HG03439 (cell line): ENCODE measurements at regions not wholly inside any gene's neighbourhood (a gene's known extent, or its start where the extent isn't known, plus 50 kb on each side); places are given as distances from the start of the nearest gene placed in this dataset.

Experiments used
- ATAC-seq: cut with Tn5 transposase; IDR thresholded peaks from one replicate; pipeline ENCODE4 v1.9.1; 2021; ENCODE audit warnings: mild to moderate bottlenecking, moderate library complexity; ENCODE audit not compliant: unreplicated experiment

DNA sequence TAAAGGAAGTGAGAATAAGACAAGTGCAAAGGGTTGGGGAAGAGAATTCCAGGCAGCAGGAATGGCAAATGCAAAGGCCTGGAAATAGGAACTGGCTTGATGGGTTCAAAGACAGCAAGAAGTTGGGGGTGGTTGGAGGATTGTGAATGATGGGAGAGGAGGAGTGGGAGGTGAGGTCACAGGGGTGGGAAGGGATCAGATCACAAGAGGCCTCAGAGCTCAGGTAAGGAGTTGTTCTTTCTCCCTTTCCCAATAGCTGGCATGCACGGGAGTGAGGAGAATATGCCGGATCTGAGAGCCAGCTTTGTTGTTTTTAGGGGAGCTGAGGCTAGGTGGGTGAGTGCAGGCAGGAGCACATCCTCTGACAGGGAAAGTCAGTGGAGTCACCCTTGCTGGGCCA is 94.0 kb upstream of the RAB3GAP2 start:
- ATAC-seq: no peak

DNA sequence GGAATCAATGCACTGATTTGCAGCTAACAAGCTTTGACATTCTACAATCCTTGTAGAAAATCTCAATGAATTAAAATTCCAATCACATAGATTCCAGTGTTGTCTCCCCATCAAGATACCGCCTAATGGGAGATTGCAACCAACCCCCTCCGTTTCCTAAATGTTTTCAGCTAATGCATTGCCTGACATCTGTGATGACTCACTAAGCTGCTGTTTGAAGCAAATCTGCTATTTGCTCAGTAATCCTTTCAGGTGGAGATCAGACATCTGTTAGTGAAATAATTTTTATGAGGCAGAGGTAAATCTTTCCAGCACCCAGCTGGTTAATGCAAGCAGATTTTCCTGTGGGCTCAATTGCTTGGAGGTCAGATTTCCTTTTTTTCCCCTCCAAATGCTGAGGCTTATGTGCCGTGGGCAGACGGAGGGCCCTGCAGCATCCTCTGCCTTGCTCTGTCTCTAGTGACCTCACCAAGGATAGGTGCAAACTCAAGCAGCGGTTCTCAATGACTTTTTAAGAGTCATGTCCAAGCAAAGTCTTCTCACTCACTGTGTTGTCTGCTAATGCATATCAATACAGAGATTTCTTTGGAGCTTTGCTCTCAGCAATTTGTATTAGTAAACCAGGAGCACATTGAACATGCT is 91.1 kb upstream of the RAB3GAP2 start:
- ATAC-seq: no peak

DNA sequence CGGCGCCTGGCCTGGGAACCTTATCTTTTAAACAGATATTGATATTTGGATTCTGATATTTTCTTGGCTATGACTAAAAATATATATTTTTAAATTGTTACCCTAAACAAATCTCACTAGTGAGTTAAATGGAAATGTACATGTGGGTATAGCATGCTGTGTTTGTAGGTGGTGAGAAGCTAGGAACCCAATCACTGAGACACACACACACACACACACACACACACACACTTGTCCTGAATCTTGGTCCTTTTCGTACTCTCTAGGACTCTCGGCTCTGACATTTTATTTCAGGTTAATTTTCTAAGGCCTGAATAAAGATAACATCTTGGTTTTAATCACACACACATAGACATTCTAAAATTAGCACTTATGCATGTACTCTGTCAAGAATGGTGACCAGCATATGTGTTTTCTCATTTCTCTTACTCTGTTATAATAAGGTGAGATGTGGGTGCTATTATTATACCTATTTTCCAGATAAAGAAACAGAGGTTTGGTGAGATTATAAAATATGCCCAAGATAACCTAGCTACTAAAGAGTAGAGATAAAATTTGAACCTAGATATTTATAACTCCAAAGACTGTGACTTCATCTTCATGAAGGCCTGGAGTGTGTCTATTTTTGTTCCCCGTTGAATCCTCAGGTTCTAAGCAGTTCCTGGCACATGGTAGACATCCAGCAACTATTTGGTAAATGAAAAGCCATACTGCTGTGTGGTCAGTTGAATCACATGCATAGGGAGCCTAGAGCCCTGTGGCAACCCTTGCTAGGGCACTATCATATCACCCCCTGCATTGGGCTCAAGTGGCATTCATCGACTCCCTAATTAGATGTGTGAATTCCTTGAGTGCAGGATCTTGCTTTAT is 85.0 kb upstream of the RAB3GAP2 start:
- ATAC-seq: no peak

DNA sequence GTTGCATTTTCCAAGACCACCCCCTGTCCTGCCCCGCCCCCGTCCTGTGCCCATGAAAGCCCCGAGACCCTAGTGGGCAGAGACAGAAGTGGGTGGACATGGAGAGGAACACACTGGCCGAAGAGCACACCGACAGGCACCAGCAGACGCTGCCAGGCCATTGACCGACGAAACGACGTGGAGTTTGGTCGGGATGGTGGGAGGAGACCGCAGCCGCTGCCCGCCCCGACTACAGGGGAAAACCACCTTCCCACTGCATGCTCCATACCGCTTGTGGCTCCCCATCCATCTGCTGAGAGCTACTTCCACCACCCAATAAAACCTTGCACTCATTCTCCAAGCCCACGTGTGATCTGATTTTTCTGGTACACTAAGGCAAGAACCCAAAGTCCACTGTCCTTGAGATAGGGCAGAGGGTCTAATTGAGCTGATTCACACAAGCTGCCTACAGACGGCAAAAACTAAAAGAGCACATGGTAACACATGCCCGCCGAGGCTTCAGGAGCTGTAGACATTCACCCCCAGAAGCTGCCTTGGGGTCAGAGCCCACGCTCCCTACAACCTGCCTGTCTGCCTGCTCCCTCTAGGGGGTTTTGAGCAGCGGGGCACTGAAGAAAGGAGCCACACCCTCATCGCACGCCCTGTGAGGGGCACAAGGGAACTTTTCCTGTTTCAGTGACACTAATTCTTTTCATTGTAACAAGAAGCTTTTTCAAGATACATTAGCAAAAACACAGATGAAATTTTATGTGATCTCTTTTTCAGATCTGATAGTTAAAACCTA is 81.2 kb upstream of the RAB3GAP2 start:
- no peak for ATAC-seq

DNA sequence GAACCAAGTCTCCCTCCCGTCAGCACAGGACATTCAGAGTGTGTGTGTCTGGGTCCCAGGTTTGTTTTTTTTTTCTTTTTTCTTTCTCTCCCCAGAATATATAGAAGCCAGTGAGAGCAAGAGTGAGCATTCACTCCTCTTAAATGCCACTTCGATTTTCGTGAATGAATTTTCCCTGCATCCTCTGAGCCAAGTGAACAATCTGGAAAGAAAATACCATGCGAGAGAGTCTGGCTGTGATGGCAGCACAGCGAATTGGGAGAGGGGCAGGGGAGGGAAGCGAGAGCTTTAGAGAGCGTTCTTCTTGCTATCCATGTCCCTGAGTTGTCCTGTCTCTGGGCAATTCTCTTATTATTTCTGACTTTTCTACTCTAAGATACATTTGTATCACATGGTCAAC is 76.0 kb upstream of the RAB3GAP2 start:
- no peak for ATAC-seq

DNA sequence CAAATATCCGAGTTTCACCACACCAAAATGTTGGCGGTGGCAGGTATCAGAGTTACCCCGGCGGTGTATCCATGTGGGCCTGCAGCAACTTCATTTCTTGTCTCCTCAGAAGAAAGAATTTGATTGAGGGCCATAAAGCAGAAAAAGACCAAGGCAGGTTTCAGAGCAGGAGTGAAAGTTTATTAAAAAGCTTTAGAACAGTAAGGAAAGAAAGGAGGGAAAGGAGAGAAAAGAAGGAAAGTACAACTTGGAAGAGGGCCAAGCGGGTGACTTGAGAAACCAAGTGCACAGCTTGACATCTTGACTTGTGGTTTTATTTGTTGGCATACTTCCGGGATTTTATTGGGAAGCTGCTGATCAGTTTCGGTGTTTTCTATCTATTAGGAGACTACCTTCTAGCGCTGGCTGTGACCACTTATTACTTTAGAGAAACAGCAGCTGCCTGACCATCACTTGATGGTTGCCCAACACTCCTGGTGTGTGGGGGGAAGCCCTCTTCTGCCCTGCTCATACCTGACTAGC is 75.5 kb upstream of the RAB3GAP2 start:
- ATAC-seq: no peak

DNA sequence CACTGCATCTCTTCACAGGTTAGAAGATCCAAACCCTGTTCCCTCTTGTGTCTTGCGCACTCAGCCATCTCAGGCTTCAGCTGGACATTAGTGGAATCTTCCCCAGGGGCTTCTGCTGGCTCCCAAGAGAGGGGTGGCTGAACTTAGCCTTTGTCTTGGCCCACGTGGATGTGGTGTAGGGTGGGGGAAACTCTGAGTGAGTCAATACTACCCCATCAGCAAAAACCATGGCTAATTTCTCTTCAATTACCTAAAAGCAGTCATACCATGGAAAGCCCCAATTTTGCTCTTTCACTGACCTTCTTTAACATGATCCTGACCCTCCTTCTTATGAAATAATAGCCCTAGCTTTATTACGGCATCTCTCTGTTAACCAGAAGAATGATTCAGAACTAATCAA is 72.5 kb upstream of the RAB3GAP2 start:
- ATAC-seq: peak; percentile 53

DNA sequence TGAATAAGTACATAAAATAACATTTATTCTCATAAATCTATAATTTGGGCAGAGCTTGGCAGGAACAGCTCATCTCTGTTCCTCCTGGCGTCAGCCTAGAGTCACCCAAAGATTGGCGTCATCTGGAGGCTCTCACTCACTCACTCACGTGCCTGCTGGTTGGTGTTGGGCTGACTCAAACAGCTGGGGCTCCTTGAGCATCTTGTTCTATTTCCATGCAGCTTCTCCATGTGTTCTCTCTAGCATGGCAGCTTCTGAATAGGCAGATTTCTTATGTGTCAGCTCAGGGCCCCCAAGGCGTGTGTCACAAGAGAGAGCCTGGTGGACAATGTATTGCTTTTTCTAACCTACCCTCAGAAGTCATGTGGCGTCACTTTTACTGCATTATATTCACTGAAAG is 70.6 kb upstream of the RAB3GAP2 start:
- ATAC-seq: no peak

DNA sequence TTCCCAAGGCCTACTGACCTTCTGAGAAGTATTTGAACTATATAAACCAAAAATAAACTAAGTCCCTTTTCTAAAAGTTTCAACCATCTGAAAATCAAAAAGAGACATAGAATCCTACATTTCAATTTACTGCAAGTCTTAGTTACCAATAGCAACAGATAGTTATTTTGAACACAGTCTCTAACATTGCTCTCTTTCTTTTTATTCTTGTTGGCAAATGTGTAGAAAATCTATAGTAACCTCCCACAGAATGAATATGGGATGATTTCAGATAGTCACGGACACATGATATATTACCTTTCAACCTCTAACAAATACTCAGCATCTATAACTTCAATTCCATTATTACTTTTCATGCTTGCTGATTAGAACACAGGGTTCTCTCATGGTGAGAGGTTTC is 68.9 kb upstream of the RAB3GAP2 start:
- ATAC-seq: no peak

DNA sequence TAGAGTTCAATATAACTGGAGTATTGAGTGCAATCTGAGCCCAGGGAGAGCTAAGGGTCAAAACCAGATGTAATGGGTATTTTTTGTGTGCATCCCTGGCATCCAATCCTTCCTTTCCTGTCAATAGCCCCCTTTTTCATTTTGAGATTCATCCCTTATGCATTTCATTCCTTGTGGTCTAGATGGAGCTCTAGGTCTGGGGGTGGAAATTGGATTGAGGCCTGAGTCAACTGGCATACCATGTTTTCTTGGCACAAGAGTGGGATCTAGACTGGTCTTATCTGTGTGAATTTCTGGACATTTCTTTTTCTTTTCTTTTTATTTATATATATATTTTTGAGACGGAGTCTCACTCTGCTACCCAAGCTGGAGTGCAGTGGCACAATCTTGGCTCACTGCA is 67.3 kb upstream of the RAB3GAP2 start:
- no peak for ATAC-seq

DNA sequence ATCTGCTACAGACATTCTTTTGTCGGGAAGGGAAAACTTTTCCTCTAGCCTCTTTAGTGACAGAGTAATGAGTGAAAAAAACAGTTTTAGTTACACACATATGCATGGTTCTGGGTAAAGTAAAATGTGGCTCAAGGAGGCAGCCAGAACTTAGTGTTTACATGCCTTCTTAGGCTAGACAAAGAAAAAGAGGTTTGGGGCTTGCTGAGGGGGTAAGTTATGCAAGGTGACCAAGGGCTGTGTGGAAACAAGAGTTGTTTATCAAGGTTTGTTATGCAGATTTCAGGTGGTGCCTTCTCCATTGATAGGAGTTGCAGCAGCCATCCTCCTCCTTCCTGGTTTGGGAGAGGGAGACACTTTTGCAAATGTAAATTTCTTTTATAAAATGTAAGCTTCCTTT is 66.5 kb upstream of the RAB3GAP2 start:
- ATAC-seq: no peak

DNA sequence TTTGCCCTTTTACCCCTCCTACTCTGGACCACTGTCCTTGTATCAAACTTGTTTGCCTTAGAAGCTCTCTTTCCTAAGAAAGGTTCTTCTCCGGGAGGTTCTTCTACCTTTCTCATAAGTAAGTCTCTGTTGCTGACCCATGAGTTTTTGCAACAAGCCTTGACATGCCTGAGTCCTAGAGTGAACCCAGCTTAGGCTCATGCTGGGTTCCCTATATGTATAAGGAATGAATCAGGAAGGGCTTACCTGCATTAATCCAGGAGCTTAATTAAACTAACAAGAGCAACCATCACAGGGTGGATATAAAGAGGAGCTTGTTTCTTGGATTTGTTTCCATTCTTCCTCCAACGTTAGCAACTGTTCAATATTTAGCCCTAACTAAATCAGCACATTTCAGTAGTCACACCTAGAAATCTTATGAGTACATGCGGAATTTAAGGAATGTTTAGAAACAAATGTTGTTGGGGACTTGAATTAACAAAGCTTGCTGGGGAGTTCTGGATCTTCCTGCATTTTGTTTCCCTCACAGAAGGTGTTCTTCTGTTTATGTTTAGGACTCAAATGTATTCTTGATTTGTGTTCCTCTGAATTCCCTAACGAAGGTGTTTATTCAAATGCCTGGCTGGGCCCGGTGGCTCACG is 64.3 kb upstream of the RAB3GAP2 start:
- ATAC-seq: no peak

DNA sequence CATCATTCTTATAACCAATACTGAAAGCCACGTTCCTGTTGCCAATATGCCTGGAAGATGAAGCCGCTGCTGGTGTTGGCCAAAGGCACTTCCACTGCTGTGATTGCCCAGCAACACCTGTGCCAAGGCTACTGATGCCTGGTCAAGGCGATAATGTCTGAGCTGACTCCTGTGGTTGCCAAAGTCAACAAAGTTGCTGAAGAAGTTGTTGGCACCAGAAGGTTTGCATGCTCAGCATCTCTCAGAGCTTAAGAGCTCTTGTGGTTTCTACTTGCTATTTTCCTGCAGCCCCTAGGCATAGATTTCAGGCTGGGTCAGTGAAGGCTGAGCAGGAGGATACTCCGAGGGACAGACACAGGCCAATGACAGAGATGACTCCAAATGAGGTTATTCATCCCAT is 63.4 kb upstream of the RAB3GAP2 start:
- ATAC-seq: no peak

DNA sequence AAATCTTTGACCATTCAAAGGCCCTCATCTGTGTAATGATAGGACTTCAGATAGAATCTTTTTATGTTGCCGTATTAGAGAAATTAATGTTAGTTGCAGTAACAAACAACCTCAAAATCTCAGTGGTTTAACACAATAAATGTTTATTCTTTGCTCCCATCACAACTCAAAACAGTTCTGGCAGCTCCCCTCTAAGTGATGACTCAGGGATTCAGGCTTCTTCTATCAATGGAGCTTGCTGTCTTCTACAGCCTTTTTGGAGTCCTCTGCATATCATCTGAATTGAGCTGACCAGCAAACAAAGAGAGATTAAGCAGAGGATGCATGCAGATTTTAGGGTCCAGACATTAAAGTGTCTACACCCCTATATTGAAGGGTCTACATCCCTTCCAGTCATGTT is 59.1 kb upstream of the RAB3GAP2 start:
- ATAC-seq: no peak

DNA sequence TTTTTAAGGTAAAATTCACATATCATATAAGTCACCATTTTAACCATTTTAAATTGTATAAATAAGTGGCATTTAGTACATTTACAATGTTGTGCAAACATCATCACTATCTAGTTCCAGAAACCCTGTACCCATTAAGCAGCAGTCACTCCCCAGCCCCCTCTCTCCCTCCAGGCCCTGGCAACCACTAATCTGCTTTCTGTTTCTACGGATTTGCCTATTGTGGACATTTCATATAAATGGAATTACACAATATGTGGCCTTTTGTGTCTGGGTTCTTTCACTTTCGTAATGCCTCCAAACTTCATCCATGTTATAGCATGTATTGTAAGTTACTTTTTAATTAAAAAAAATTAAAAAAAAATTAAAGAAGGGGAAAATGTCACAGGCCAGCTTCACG is 58.0 kb upstream of the RAB3GAP2 start:
- ATAC-seq: no peak

DNA sequence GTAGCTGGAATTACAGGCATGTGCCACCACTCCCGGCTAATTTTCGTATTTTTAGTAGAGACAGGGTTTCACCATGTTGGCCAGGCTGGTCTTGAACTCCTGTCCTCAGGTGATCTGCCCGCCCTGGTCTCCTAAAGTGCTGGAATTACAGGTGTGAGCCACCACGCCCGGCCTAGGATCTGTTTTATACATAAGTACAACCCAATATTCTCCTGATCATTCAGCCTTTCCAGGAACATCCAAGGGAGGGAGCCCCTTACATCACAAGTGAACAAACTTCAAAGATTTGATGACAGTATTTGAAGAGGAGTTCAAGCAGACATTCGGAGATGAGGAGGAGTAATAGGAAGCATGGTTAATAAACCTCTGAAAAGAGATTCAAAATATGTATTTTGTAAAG is 54.9 kb upstream of the RAB3GAP2 start:
- ATAC-seq: no peak

DNA sequence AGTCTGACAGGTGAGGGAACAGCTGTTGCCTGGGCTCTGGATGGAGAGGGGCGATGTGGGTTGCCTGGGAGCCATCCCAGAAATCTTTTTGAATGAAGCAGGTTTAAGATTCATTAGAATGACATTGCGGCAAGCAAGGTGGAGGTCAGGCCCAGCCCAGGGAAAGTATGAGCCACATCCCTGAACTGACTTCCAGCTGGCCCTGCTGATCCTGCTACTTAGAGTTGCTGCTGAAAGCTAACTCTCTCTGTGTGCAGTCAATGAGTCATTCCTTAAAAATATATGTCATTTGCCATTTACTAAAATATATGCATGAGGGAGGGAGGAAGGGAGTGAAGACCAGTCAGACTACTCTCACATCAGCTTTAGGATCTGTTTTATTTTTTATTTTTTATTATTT is 54.3 kb upstream of the RAB3GAP2 start:
- ATAC-seq: no peak

DNA sequence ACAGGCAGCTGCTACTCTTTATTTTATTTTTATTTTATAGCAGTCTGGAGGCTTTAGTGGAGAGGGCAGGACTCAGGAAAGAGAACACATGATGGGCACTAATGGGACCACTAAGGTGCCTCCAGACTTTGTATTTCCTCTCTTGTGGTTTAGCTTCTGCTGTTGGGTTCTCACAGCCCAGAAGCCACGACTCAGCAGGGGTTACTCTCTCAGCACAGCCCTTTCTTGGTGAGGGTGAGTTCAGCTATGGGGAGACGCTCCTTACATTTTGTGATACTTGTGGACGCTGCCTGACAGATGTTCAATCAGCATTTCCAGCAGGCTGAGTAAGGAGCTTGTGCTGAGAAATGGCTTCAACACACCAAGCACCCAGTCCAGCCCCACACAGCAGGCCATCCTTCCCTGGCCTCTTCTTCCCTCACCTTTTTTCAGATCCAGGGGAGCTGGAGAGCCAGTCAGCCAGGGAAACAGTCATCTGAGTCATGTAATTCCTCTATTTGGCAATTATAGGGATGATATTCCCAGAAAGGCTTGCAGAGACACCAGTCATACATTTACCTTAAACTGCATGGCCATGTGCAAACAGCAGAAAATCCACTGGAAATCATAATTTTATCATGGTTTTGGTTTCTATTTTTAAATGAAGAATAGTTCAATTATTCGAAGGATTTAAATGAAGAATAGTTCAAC is 53.2 kb upstream of the RAB3GAP2 start:
- no peak for ATAC-seq

DNA sequence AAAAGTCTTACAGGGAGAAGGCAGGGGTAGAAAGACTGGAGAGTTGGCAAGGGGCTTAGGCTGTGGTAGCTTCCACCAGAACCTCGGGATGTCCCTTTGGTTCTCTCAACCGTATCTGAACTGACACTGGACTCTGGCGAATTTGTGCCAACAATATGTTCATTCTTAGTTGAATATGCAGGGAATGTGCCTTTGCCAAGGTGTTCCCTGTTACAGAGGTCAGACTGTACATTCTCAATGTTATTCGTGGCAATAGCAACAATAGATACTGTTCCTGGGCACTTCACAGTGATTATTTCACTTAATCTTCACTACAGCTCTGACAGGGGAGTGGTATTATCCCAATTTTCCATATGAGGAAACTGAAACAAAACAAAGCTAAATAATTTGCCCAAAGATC is 51.5 kb upstream of the RAB3GAP2 start:
- no peak for ATAC-seq

DNA sequence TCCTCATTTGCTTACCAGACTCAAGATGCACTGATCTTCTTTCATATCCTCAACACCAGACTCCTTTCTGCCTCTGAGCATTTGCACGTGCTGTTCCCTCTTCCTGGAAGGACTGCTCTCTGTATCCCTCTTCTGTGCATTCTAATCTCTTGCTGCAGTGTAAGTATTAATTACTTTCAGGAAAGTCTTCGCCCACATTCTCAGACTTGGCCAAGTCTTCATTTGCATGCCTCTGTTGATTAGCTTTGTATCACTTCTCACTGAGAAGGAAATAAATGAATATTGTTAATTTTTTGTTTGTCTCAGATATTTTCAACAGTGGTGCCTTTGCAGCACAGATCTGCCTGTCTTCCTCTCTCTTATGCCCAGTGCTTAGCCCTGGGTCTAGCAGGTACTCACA is 50.3 kb upstream of the RAB3GAP2 start:
- no peak for ATAC-seq
